HEK293 (cell line): ENCODE measurements at regions not wholly inside any gene's neighbourhood (a gene's known extent, or its start where the extent isn't known, plus 50 kb on each side); places are given as distances from the start of the nearest gene placed in this dataset.

Experiments used
- CTCF ChIP-seq: fragments of 450-650 bp; formaldehyde crosslinking; IDR thresholded peaks from 2 replicates; pipeline ENCODE4 v1.5.1; 2016; ENCODE audit warnings: missing biosample characterization, missing genetic modification characterization
- GLI4 ChIP-seq: fragments of 450-650 bp; formaldehyde crosslinking; IDR thresholded peaks from 2 replicates; pipeline ENCODE4 v1.5.1; 2016; ENCODE audit warnings: missing biosample characterization, missing genetic modification characterization
- KLF16 ChIP-seq: fragments of 450-650 bp; formaldehyde crosslinking; IDR thresholded peaks from 2 replicates; pipeline ENCODE4 v1.5.1; 2017; ENCODE audit warnings: missing biosample characterization, missing genetic modification characterization
- ZBTB7A ChIP-seq: fragments of 450-650 bp; formaldehyde crosslinking; IDR thresholded peaks from 2 replicates; pipeline ENCODE4 v1.5.1; 2016; ENCODE audit warnings: low read depth, missing biosample characterization, missing genetic modification characterization
- ZNF138 ChIP-seq: fragments of 450-650 bp; formaldehyde crosslinking; IDR thresholded peaks from 2 replicates; pipeline ENCODE4 v1.5.1; 2016; ENCODE audit warnings: missing biosample characterization, missing genetic modification characterization, borderline replicate concordance
- ZNF24 ChIP-seq: fragments of 450-650 bp; formaldehyde crosslinking; IDR thresholded peaks from 2 replicates; pipeline ENCODE4 v1.5.1; 2016; ENCODE audit warnings: missing biosample characterization, missing genetic modification characterization
- TF ChIP-seq, protein P1 (sequence below): fragments of 450-650 bp; formaldehyde crosslinking; IDR thresholded peaks from 2 replicates; pipeline ENCODE4 v1.5.1; 2017; ENCODE audit warnings: missing biosample characterization, mild to moderate bottlenecking, missing genetic modification characterization, moderate library complexity
- TF ChIP-seq, protein P2 (sequence below): fragments of 450-650 bp; formaldehyde crosslinking; optimal IDR thresholded peaks from 2 replicates; pipeline ENCODE3; 2016; ENCODE audit warnings: missing biosample characterization, mild to moderate bottlenecking, missing genetic modification characterization

DNA sequence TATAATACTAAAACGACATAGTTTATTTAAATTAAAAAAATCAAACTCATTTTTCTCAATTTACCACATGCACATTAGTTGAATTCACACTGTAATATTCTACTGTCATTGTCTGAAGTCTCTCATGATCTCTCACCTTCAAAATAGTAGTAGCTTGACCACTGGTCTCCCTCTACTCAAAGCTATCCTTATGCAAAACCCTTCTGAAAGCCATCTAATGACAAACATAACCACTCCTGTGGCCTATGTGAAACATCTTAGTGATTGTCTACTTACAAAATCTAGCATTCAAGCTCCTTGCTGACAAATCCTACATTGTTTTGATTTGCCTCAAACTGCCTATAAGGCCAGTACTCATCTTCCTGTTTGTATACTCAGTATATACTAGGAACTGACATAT, 606.0 kb upstream of the GHITM start:
- TF ChIP-seq, protein P1, sequence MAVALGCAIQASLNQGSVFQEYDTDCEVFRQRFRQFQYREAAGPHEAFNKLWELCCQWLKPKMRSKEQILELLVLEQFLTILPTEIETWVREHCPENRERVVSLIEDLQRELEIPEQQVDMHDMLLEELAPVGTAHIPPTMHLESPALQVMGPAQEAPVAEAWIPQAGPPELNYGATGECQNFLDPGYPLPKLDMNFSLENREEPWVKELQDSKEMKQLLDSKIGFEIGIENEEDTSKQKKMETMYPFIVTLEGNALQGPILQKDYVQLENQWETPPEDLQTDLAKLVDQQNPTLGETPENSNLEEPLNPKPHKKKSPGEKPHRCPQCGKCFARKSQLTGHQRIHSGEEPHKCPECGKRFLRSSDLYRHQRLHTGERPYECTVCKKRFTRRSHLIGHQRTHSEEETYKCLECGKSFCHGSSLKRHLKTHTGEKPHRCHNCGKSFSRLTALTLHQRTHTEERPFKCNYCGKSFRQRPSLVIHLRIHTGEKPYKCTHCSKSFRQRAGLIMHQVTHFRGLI: no peak
- TF ChIP-seq ZNF24 (tag by site-specific recombination) (no peak), ZBTB7A (tag by site-specific recombination) (no peak), KLF16 (no peak), CTCF (tag by site-specific recombination) (no peak), ZNF138 (tag by site-specific recombination) (no peak), GLI4 (tag by site-specific recombination) (no peak)
- TF ChIP-seq, protein P2, sequence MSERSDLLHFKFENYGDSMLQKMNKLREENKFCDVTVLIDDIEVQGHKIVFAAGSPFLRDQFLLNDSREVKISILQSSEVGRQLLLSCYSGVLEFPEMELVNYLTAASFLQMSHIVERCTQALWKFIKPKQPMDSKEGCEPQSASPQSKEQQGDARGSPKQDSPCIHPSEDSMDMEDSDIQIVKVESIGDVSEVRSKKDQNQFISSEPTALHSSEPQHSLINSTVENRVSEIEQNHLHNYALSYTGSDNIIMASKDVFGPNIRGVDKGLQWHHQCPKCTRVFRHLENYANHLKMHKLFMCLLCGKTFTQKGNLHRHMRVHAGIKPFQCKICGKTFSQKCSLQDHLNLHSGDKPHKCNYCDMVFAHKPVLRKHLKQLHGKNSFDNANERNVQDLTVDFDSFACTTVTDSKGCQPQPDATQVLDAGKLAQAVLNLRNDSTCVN: no peak
